ENCODE measurements at regions not wholly inside any gene's neighbourhood (a gene's known extent, or its start where the extent isn't known, plus 50 kb on each side); places are given as distances from the start of the nearest gene placed in this dataset.

GRCh38 chr3:29152379-29152778 lies 128.5 kb upstream of the RBMS3 start:
- no peaks in the 10 kb centered on the region for H4K20me1 ChIP-seq (ENCODE audit: control insufficient read depth, insufficient read depth)
- no peak for ATAC-seq
- RAD21 ChIA-PET (ENCODE audit: unreplicated experiment) = no interaction called here
- H2AFZ ChIP-seq (ENCODE audit: control insufficient read depth, low read depth, low read length) = no peak overlapping the region
- no peak overlapping the region for H3K4me3 ChIP-seq
- H3K79me2 ChIP-seq (ENCODE audit: control insufficient read depth, insufficient read depth, low read length) = no peaks in the 10 kb centered on the region
- BruUV-seq (replicated peaks) = no TSS peak
- in situ Hi-C loops (cut with MboI) = no loop called here
- no peak overlapping the region for H3K4me2 ChIP-seq (ENCODE audit: control insufficient read depth, insufficient read depth)
- intact Hi-C loops (cut with micrococcal nuclease; ENCODE audit: unreplicated experiment) = loop anchor here (5.0 kb wide), 1 partner anchor 235 kb away; no protein-coding TSS in a partner anchor
- WGBS (ENCODE audit: insufficient coverage, insufficient replicate concordance, low lambda C conversion rate, missing lambda C conversion rate) = 0% methylated on average over 2 of the region's 2 CpGs
- POLR2A ChIA-PET = no interaction called here
- no peak overlapping the region for H3K9ac ChIP-seq (ENCODE audit: control insufficient read depth, insufficient read depth, low read length)
- no peaks in the 10 kb centered on the region for H3K36me3 ChIP-seq (ENCODE audit: control insufficient read depth in 2 of 2, insufficient read depth in 2 of 2, low read length in 1 of 2)
- CTCF ChIA-PET = no interaction called here
- no peak overlapping the region for H3K27ac ChIP-seq (ENCODE audit: control insufficient read depth, insufficient read depth)
- no peak for FAIRE-seq
- H3K27me3 ChIP-seq (replicated peaks in 1 of 2; ENCODE audit: control insufficient read depth in 2 of 2, insufficient read depth in 2 of 2, low read length in 1 of 2) = no peaks in the 10 kb centered on the region
- no peaks in the 10 kb centered on the region for H3K4me1 ChIP-seq (ENCODE audit: control insufficient read depth, insufficient read depth, low read length)
- TF ChIP-seq RAD21 (IDR thresholded peaks at IDR 0.05; ENCODE audit: insufficient read depth, low read depth, low read length) (peak; percentile 24; the same call in 1 of the 2 replicates), TCF12 (IDR thresholded peaks at IDR 0.05; ENCODE audit: low read depth, low read length) (no peak), POLR2AphosphoS2 (IDR thresholded peaks at IDR 0.05; ENCODE audit: low read depth, low read length) (no peak), ZNF274 (IDR thresholded peaks at IDR 0.05; ENCODE audit: insufficient read depth, insufficient read length) (no peak), NFYA (IDR thresholded peaks at IDR 0.05; ENCODE audit: borderline replicate concordance, low read depth, low read length) (no peak), IRF5 (IDR thresholded peaks at IDR 0.05; ENCODE audit: borderline replicate concordance) (no peak), MTA3 (IDR thresholded peaks at IDR 0.05; ENCODE audit: borderline replicate concordance, low read length) (no peak)
- TF ChIP-seq, protein P1, sequence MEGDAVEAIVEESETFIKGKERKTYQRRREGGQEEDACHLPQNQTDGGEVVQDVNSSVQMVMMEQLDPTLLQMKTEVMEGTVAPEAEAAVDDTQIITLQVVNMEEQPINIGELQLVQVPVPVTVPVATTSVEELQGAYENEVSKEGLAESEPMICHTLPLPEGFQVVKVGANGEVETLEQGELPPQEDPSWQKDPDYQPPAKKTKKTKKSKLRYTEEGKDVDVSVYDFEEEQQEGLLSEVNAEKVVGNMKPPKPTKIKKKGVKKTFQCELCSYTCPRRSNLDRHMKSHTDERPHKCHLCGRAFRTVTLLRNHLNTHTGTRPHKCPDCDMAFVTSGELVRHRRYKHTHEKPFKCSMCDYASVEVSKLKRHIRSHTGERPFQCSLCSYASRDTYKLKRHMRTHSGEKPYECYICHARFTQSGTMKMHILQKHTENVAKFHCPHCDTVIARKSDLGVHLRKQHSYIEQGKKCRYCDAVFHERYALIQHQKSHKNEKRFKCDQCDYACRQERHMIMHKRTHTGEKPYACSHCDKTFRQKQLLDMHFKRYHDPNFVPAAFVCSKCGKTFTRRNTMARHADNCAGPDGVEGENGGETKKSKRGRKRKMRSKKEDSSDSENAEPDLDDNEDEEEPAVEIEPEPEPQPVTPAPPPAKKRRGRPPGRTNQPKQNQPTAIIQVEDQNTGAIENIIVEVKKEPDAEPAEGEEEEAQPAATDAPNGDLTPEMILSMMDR (IDR thresholded peaks at IDR 0.05 in 2 of 3, conservative IDR thresholded peaks at IDR 0.05 in 1 of 3; ENCODE audit: control insufficient read depth in 2 of 3, extremely low read depth in 1 of 3, insufficient read depth in 1 of 3, low read depth in 3 of 3, low read length in 3 of 3) = 0 out of 6 replicates have a peak, but pooled peaks of 2 of the 3 experiments have one; percentile 4
- H3K9me3 ChIP-seq (replicated peaks; ENCODE audit: control insufficient read depth, insufficient read depth, low read length) = no peaks in the 10 kb centered on the region
- SMC1A ChIA-PET (ENCODE audit: uncharacterized antibody, unreplicated experiment) = interaction anchor here (0.7 to 3.2 kb wide), 3 partner anchors 14 to 236 kb away, joined by 3 to 9 read pairs (median 3); no protein-coding TSS in a partner anchor
- no peak for DNase-seq (ENCODE audit: low read depth, low spot score)

Measured in GM12878 (cell line).